ENCODE measurements at regions not wholly inside any gene's neighbourhood (a gene's known extent, or its start where the extent isn't known, plus 50 kb on each side); places are given as distances from the start of the nearest gene placed in this dataset.

DNA sequence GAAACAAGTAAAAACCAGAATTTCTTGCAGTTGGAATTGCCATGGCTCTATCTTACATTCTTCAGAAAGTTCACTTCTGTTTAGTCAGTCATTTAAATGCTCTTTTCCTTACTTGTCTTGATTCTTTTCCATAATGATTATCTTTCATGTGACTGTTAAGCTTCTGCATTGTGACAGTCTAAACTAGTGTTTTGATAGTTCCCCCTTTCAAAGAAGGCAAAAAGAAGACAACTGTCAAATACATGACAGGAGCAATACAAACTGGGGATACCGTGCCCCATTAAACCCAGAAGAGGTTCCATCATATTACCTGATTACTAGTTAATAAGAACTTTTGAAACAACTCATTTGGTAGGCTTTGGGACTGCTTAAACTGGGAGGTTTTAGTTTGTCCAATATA, 476.2 kb downstream of the PCDH19 start:
- POLR2A ChIA-PET, result no interaction called here
- intact Hi-C loops (cut with micrococcal nuclease), result no loop called here
- Mint-ChIP-seq H3K9me3 (ENCODE audit: unreplicated experiment) (no peaks in the 10 kb centered on the region), H3K36me3 (ENCODE audit: insufficient read depth, unreplicated experiment) (no peaks in the 10 kb centered on the region), H3K27me3 (ENCODE audit: insufficient read depth, unreplicated experiment) (peaks cover 28% of the 10 kb centered on the region), H3K27ac (ENCODE audit: low read depth, unreplicated experiment) (no peak overlapping the region), H3K4me3 (ENCODE audit: unreplicated experiment) (no peak overlapping the region), H3K4me1 (ENCODE audit: insufficient read depth, unreplicated experiment) (peaks cover 7% of the 10 kb centered on the region)
- CTCF ChIA-PET, result interaction anchor here (0.5 kb wide), 1 partner anchor 1498 kb away, joined by 4 read pairs; no protein-coding TSS in a partner anchor
- DNase-seq (ENCODE audit: unreplicated experiment), result no peak
- BruUV-seq (replicated peaks), result no TSS peak
- no peak for TF ChIP-seq CTCF (IDR thresholded peaks at IDR 0.05; ENCODE audit: unreplicated experiment)

DNA sequence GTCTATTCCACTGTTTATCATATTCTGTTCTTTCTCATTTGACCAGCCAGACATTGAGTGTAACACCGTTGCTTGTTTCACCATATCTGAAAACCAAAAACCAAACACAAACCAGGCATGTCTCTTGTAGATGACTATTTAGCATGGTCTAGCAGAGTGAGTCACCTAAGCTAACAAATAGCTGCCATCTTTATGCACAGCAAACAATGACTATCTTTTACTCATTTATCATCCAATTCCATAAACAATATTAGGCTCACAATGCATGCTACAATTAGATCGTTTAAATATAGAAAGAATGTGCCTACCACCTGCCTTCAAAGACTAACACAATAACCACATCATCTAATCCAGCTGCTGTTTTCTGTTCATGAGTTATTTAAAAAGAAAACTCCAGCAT, 495.4 kb downstream of the PCDH19 start:
- Mint-ChIP-seq H3K27ac (ENCODE audit: low read depth, unreplicated experiment) (no peak overlapping the region), H3K9me3 (ENCODE audit: unreplicated experiment) (no peaks in the 10 kb centered on the region), H3K36me3 (ENCODE audit: insufficient read depth, unreplicated experiment) (no peaks in the 10 kb centered on the region), H3K4me3 (ENCODE audit: unreplicated experiment) (no peak overlapping the region), H3K4me1 (ENCODE audit: insufficient read depth, unreplicated experiment) (no peaks in the 10 kb centered on the region), H3K27me3 (ENCODE audit: insufficient read depth, unreplicated experiment) (peaks cover 54% of the 10 kb centered on the region)
- no TSS peak for BruUV-seq (replicated peaks)
- TF ChIP-seq CTCF (IDR thresholded peaks at IDR 0.05; ENCODE audit: unreplicated experiment), result no peak
- POLR2A ChIA-PET, result interaction anchor here (0.6 kb wide), 2 partner anchors 11 to 136 kb away, joined by 3 read pairs; no protein-coding TSS in a partner anchor
- intact Hi-C loops (cut with micrococcal nuclease), result no loop called here
- CTCF ChIA-PET, result no interaction called here
- peak; percentile 34 for DNase-seq (ENCODE audit: unreplicated experiment)

GRCh38 chrX:99913611-99914010, 496.5 kb downstream of the PCDH19 start:
- BruUV-seq (replicated peaks), result no TSS peak
- H3K27me3 Mint-ChIP-seq (ENCODE audit: insufficient read depth, unreplicated experiment), result peaks cover 43% of the 10 kb centered on the region
- ChIA-PET POLR2A (no interaction called here), CTCF (no interaction called here)
- no peak overlapping the region for H3K4me3 Mint-ChIP-seq (ENCODE audit: unreplicated experiment)
- no peaks in the 10 kb centered on the region for H3K9me3 Mint-ChIP-seq (ENCODE audit: unreplicated experiment)
- DNase-seq (ENCODE audit: unreplicated experiment), result no peak
- intact Hi-C loops (cut with micrococcal nuclease), result no loop called here
- H3K36me3 Mint-ChIP-seq (ENCODE audit: insufficient read depth, unreplicated experiment), result no peaks in the 10 kb centered on the region
- H3K4me1 Mint-ChIP-seq (ENCODE audit: insufficient read depth, unreplicated experiment), result no peaks in the 10 kb centered on the region
- no peak overlapping the region for H3K27ac Mint-ChIP-seq (ENCODE audit: low read depth, unreplicated experiment)
- no peak for TF ChIP-seq CTCF (IDR thresholded peaks at IDR 0.05; ENCODE audit: unreplicated experiment)

DNA sequence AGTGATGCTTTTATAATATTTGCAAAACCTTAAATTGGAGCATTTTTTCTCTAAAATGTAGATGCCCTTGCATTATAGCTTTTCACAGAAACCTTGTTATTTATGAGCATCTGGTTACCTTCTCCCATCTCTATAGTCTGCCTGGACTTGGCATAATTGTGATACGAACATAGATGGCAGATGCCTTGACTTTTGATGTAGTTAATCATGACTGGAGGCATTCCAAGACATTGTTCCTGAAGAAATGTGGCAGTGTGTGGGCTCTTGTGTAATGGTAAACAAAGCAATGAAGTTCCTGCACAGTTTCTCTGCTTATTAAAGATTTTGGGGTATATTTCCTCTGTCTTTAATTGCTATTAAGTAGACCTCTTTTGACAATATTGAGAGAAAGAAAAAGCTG, 500.1 kb downstream of the PCDH19 start:
- peak; percentile 67 for DNase-seq (ENCODE audit: unreplicated experiment)

More for the DNA sequence above, 500.1 kb downstream of the PCDH19 start:
- no TSS peak for BruUV-seq (replicated peaks)
- ChIA-PET CTCF (no interaction called here), POLR2A (no interaction called here)
- H3K27ac Mint-ChIP-seq (ENCODE audit: low read depth, unreplicated experiment), result no peak overlapping the region
- H3K9me3 Mint-ChIP-seq (ENCODE audit: unreplicated experiment), result no peaks in the 10 kb centered on the region
- no peak for TF ChIP-seq CTCF (IDR thresholded peaks at IDR 0.05; ENCODE audit: unreplicated experiment)
- H3K36me3 Mint-ChIP-seq (ENCODE audit: insufficient read depth, unreplicated experiment), result no peaks in the 10 kb centered on the region
- peaks cover 6% of the 10 kb centered on the region for H3K4me1 Mint-ChIP-seq (ENCODE audit: insufficient read depth, unreplicated experiment)
- no peak overlapping the region for H3K4me3 Mint-ChIP-seq (ENCODE audit: unreplicated experiment)
- intact Hi-C loops (cut with micrococcal nuclease), result no loop called here
- peaks cover 28% of the 10 kb centered on the region for H3K27me3 Mint-ChIP-seq (ENCODE audit: insufficient read depth, unreplicated experiment)

All from MCF 10A (cell line).